Large intestine (tissue), 3 donors: ENCODE measurements at regions not wholly inside any gene's neighbourhood (a gene's known extent, or its start where the extent isn't known, plus 50 kb on each side); places are given as distances from the start of the nearest gene placed in this dataset.
"Not testable (repeated sequence)": the region's sequence is repeated elsewhere in the genome, so short reads cannot be mapped to it uniquely, and the experiment has no call there.

Experiments used
- DNase-seq, 2 donors: peaks; one replicate each; pipeline versions ENCODE4 v3.0.0 to v3.0.0-alpha.2; 2013
- H3K27ac ChIP-seq: one replicate; pipeline ENCODE4 v1.5.1; 2013; ENCODE audit warnings: low read length
- H3K27me3 ChIP-seq: 2 replicates; pipeline ENCODE4 v1.6.1; 2013; ENCODE audit warnings: low read length; ENCODE audit not compliant: control insufficient read depth, insufficient read depth
- H3K36me3 ChIP-seq: 2 replicates; pipeline ENCODE4 v1.6.1; 2013; ENCODE audit warnings: low read length; ENCODE audit not compliant: control insufficient read depth, insufficient read depth
- H3K4me1 ChIP-seq: one replicate; pipeline ENCODE4 v1.6.1; 2013; ENCODE audit warnings: low read length; ENCODE audit not compliant: control insufficient read depth, insufficient read depth
- H3K4me3 ChIP-seq: one replicate; pipeline ENCODE4 v1.5.1; 2013; ENCODE audit warnings: low read length
- H3K9me3 ChIP-seq: one replicate; pipeline ENCODE4 v1.6.1; 2013; ENCODE audit warnings: mild to moderate bottlenecking, low read depth, low read length, moderate library complexity; ENCODE audit not compliant: control insufficient read depth
- WGBS: methylation state at CpG from one replicate; pipeline ENCODE4 v1.1.5; 2013; ENCODE audit warnings: low lambda C conversion rate; ENCODE audit not compliant: insufficient coverage; 5-methylcytosine and 5-hydroxymethylcytosine counted together

DNA sequence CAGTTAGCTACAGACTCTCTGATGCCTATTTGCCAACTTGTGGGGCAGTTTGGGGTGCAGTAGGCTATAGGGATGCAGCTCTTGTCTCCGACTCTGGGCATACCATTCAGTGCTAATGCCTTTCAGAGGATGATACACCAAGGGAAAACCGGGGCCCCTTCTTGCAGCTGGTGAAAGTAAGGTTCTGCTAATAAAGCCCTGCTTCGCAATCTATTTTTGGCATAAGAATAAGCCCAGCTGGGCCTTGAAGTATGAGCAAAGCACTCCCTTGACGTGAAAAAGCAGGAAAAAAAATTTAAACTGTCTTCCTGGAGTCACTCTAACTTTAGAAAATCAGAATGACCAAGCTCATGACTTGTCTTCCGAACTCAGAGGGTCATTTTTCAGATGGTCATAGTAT is 124.1 kb upstream of the RBM19 start:
- Histone ChIP-seq H3K4me3 (no peak overlapping the region), H3K9me3 (no peaks in the 10 kb centered on the region), H3K27me3 (no peaks in the 10 kb centered on the region), H3K36me3 (no peaks in the 10 kb centered on the region), H3K4me1 (no peaks in the 10 kb centered on the region), H3K27ac (no peak overlapping the region)
- 86% methylated on average over 2 of the region's 5 CpGs for WGBS
- DNase-seq, result no peak

DNA sequence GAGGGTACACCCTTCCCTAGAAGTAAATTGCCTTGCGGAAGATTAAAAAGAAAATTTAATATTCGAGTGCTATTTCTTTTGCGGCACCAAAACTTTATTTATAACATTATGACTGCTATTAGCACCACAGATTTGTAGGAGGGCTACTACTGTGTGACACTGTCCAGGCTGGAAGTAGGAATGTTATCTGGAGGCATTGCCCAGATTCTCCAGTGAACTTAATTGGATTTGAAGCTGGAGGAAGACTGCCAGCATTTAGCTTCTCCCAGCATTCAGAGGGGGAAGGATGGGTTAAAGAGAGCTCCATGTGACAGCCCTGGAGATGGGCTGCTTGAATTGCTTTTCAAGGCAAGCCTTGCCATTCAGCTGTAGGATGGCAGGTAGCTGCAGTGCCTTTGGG is 107.0 kb upstream of the RBM19 start:
- H3K36me3 ChIP-seq, result no peaks in the 10 kb centered on the region
- H3K27ac ChIP-seq, result no peak overlapping the region
- no peaks in the 10 kb centered on the region for H3K27me3 ChIP-seq
- H3K4me1 ChIP-seq, result no peaks in the 10 kb centered on the region
- WGBS, result no CpG with 5 or more reads among the region's 3 CpGs
- no peak overlapping the region for H3K4me3 ChIP-seq
- DNase-seq, result no peak
- no peaks in the 10 kb centered on the region for H3K9me3 ChIP-seq

DNA sequence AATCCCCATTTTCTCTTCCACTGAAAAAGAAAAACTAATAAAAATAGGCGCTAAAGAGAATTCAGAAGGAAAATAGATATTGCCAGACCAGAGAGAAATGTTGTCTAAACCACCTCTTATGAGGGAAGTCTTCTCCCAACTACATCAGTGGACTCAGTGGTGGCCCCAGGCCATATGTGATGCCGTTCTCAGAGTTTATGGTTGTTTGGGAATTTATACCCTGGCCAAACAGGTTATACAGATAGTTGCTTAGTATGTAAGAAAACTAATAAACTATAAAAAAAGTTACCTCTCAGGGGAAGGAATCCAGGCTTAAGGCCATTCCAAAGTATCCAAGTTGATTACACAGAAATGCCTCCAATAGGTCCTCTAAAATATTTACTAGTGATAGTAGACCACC is 103.4 kb upstream of the RBM19 start:
- H3K27me3 ChIP-seq, result no peaks in the 10 kb centered on the region
- no peak for DNase-seq
- H3K9me3 ChIP-seq, result no peaks in the 10 kb centered on the region
- no peak overlapping the region for H3K27ac ChIP-seq
- H3K36me3 ChIP-seq, result no peaks in the 10 kb centered on the region
- 75% methylated on average over 1 of the region's 2 CpGs for WGBS
- H3K4me1 ChIP-seq, result no peaks in the 10 kb centered on the region
- no peak overlapping the region for H3K4me3 ChIP-seq

DNA sequence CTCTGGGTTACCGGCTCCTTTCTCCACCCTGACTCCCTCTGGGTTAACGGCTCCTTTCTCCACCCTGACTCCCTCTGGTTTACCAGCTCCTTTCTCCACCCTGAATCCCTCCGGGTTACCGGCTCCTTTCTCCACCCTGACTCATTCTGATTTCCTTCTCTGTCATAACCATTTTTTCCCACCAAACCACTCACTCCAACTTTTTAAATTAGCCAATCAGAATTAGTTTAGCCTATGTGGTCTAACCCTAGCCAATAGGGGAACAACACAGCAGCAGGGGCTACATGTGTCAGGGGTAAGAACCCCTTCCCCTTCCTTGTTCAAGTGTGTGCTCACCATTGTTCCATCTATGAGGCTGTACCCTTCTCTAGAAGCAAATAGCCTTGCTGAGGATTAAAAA is 98.4 kb upstream of the RBM19 start:
- Histone ChIP-seq H3K27me3 (no peaks in the 10 kb centered on the region), H3K9me3 (peaks cover 4% of the 10 kb centered on the region), H3K36me3 (no peaks in the 10 kb centered on the region), H3K4me1 (no peaks in the 10 kb centered on the region), H3K27ac (no peak overlapping the region), H3K4me3 (no peak overlapping the region)
- no CpG with 5 or more reads among the region's 4 CpGs for whole genome bisulfite sequencing
- DNase-seq, result no peak

DNA sequence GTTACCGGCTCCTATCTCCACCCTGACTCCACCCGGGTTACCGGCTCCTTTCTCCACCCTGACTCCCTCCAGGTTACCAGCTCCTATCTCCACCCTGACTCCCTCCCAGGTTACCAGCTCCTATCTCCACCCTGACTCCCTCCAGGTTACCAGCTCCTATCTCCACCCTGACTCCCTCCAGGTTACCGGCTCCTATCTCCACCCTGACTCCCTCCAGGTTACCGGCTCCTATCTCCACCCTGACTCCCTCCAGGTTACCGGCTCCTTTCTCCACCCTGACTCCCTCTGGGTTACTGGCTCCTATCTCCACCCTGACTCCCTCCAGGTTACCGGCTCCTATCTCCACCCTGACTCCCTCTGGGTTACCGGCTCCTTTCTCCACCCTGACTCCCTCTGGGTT is 97.9 kb upstream of the RBM19 start:
- DNase-seq, H3K27ac ChIP-seq, H3K27me3 ChIP-seq, H3K9me3 ChIP-seq, H3K4me1 ChIP-seq, H3K4me3 ChIP-seq, H3K36me3 ChIP-seq: not testable (repeated sequence)
- WGBS, result no CpG with 5 or more reads among the region's 8 CpGs

DNA sequence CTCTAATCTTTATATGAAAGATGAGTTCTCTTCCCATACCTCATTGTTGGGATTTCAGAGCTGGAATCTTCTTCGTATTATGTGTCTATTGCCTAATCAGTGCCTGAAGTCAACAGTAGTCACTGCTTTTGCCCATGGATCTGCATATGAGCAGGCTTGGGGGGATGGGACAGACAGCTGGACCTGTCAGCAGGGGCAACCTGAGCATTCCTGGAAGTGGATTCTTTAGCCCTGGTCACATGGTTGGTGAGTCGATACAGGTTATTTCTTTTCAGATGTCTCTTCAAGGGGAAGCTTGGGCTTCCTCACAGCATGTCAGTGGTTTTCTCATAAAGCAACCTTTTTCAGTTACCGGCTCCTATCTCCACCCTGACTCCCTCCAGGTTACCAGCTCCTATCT is 97.3 kb upstream of the RBM19 start:
- peaks cover 4% of the 10 kb centered on the region for H3K9me3 ChIP-seq
- H3K4me3 ChIP-seq, result no peak overlapping the region
- H3K36me3 ChIP-seq, result no peaks in the 10 kb centered on the region
- no peak overlapping the region for H3K27ac ChIP-seq
- H3K4me1 ChIP-seq, result no peaks in the 10 kb centered on the region
- no peak for DNase-seq
- no CpG with 5 or more reads among the region's 3 CpGs for WGBS
- no peaks in the 10 kb centered on the region for H3K27me3 ChIP-seq

GRCh38 chr12:114056351-114056750 is 90.2 kb upstream of the RBM19 start:
- not testable (repeated sequence) for H3K36me3 ChIP-seq, H3K4me3 ChIP-seq, DNase-seq, H3K27me3 ChIP-seq, H3K9me3 ChIP-seq, H3K4me1 ChIP-seq, H3K27ac ChIP-seq
- 100% methylated on average over 1 of the region's 8 CpGs for WGBS

GRCh38 chr12:114054982-114055381 is 88.9 kb upstream of the RBM19 start:
- Histone ChIP-seq H3K9me3 (no peaks in the 10 kb centered on the region), H3K36me3 (no peaks in the 10 kb centered on the region), H3K4me3 (no peak overlapping the region), H3K27ac (no peak overlapping the region), H3K27me3 (no peaks in the 10 kb centered on the region), H3K4me1 (no peaks in the 10 kb centered on the region)
- DNase-seq, result no peak
- no CpG with 5 or more reads among the region's 7 CpGs for WGBS

DNA sequence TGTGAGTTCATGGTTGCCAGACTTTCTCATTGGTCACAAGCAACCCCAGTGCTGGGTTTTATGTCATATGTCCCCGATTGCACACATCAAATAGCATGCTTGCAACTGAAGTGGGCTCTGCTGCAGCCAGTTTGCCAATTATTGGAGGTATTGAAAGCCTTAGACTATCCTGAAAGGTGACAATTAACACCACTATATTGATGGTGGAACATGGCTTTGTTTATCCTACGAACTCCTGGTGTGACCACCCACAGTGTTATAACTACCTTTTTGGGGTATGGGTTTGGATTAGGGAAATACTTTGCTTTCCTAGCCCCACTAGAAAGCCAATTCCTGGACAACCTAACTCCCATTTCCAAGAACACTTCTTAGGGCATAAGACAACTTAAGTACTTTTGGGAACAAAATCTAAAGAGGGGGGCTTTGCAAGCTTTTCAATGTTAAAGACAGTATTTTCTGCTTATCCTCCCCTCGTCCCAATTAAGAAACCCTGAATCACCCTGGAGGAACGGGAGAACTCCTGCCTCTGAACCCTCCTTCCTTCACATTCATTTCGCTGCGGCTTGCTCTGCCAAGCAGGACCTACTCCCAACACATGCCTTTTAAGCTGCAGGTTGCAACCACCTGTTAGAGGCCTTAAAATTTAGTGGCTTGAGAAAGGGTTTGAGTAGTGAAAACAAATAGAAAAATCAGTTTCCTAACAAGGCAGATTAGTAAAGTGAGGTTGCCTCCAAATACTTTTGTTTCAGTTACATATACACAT is 80.3 kb upstream of the RBM19 start:
- H3K4me1 ChIP-seq, result no peaks in the 10 kb centered on the region
- DNase-seq, result no peak
- H3K4me3 ChIP-seq, result no peak overlapping the region
- no peaks in the 10 kb centered on the region for H3K9me3 ChIP-seq
- WGBS, result no CpG with 5 or more reads among the region's 6 CpGs
- no peak overlapping the region for H3K27ac ChIP-seq
- H3K36me3 ChIP-seq, result no peaks in the 10 kb centered on the region
- peaks cover 13% of the 10 kb centered on the region for H3K27me3 ChIP-seq

GRCh38 chr12:114045349-114045748 is 79.2 kb upstream of the RBM19 start:
- no peak for DNase-seq
- no peak overlapping the region for H3K27ac ChIP-seq
- no peaks in the 10 kb centered on the region for H3K9me3 ChIP-seq
- H3K27me3 ChIP-seq, result peaks cover 13% of the 10 kb centered on the region
- H3K4me3 ChIP-seq, result no peak overlapping the region
- H3K4me1 ChIP-seq, result no peaks in the 10 kb centered on the region
- 83% methylated on average over 1 of the region's 7 CpGs for WGBS
- H3K36me3 ChIP-seq, result no peaks in the 10 kb centered on the region

DNA sequence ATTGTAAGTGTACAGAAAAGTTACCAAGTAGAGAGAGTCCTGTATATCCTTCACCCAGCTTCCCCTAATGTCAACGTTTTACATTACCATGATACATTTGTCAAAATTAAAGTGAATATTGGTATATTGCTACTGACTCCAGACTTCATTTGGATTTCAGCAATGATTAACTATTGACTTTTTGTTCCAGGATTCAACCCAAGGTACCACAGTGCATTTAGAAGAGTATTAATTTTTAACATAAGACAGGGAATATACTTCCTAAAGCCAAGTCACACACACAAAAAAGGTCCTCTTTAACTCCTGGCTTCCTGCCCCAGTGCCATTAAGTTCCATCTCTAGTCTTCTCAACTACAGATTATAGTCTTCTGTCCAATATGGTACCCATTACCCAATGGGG is 75.5 kb upstream of the RBM19 start:
- Histone ChIP-seq H3K27ac (no peak overlapping the region), H3K27me3 (peaks cover 22% of the 10 kb centered on the region), H3K9me3 (no peaks in the 10 kb centered on the region), H3K4me1 (no peaks in the 10 kb centered on the region), H3K36me3 (no peaks in the 10 kb centered on the region), H3K4me3 (no peak overlapping the region)
- no CpG with 5 or more reads among the region's 1 CpG for WGBS
- no peak for DNase-seq
